Fibroblast of gingiva (primary cell): ENCODE measurements at regions not wholly inside any gene's neighbourhood (a gene's known extent, or its start where the extent isn't known, plus 50 kb on each side); places are given as distances from the start of the nearest gene placed in this dataset.

Experiments used
- DNase-seq: peaks from one replicate; pipeline ENCODE4 v3.0.0-alpha.2; 2011; ENCODE audit warnings: low read depth

- peak; percentile 37 for DNase-seq
Observed at GRCh38 chr6:41451515-41452163, 94.5 kb upstream of the FOXP4 start.

GRCh38 chr6:41452763-41453162, 93.4 kb upstream of the FOXP4 start:
- DNase-seq, result no peak

- no peak for DNase-seq
Observed at GRCh38 chr6:41453244-41453643, 92.9 kb upstream of the FOXP4 start.

GRCh38 chr6:41454189-41454789, 91.9 kb upstream of the FOXP4 start:
- no peak for DNase-seq

- no peak for DNase-seq
Observed at GRCh38 chr6:41455410-41455809, 90.8 kb upstream of the FOXP4 start.

GRCh38 chr6:41455818-41456217, 90.4 kb upstream of the FOXP4 start:
- no peak for DNase-seq

GRCh38 chr6:41457303-41457670, 88.9 kb upstream of the FOXP4 start:
- DNase-seq, result no peak

- no peak for DNase-seq
Observed at GRCh38 chr6:41459738-41460137, 86.4 kb upstream of the FOXP4 start.

- DNase-seq, result no peak
Observed at GRCh38 chr6:41460742-41461336, 85.3 kb upstream of the FOXP4 start.

- no peak for DNase-seq
Observed at GRCh38 chr6:41462033-41462432, 84.1 kb upstream of the FOXP4 start.

GRCh38 chr6:41463062-41463930, 82.9 kb upstream of the FOXP4 start:
- DNase-seq, result peak; percentile 30

- DNase-seq, result no peak
Observed at GRCh38 chr6:41464019-41464418, 82.2 kb upstream of the FOXP4 start.

- DNase-seq, result no peak
Observed at GRCh38 chr6:41464481-41464880, 81.7 kb upstream of the FOXP4 start.

- DNase-seq, result no peak
Observed at GRCh38 chr6:41466437-41466990, 79.7 kb upstream of the FOXP4 start.

GRCh38 chr6:41467061-41467460, 79.1 kb upstream of the FOXP4 start:
- DNase-seq, result no peak

- no peak for DNase-seq
Observed at GRCh38 chr6:41467627-41468404, 78.4 kb upstream of the FOXP4 start.

GRCh38 chr6:41469156-41470028, 76.8 kb upstream of the FOXP4 start:
- DNase-seq, result no peak

- no peak for DNase-seq
Observed at GRCh38 chr6:41470029-41470330, 76.2 kb upstream of the FOXP4 start.

- no peak for DNase-seq
Observed at GRCh38 chr6:41470331-41471063, 75.7 kb upstream of the FOXP4 start.
